Neural progenitor cell (in vitro differentiated cells): ENCODE measurements at regions not wholly inside any gene's neighbourhood (a gene's known extent, or its start where the extent isn't known, plus 50 kb on each side); places are given as distances from the start of the nearest gene placed in this dataset.

Experiments used
- CTCF ChIP-seq: fragments of 200-600 bp; sonication (generic); IDR thresholded peaks from 2 replicates; pipeline ENCODE4 v1.5.1; 2017; ENCODE audit warnings: antibody characterized with exemption, mild to moderate bottlenecking
- EZH2phosphoT487 ChIP-seq: fragments of 200-600 bp; sonication (generic); IDR thresholded peaks from 2 replicates; pipeline ENCODE4 v1.6.1; 2017; ENCODE audit warnings: antibody characterized with exemption

DNA sequence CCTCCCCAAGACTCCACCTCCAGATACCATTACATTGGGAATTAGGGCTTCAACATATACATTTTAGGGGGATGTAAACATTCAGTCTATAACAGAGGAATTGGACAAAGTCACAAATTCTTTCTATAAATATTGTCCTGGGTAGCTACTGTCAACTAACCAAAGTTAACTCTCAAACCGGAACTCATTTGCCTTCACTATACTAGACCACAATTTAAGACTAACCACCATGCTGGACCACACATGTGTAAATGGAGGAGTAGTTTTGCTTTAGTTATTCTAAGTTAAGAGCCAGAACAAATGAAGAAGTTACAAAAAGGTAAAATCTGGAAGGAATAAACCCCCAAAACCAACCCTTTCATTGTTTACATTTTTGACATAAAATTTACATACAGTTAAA is 222.8 kb downstream of the NDFIP2 start:
- no peak for TF ChIP-seq CTCF
- TF ChIP-seq EZH2phosphoT487 = no peak
